ENCODE measurements at regions not wholly inside any gene's neighbourhood (a gene's known extent, or its start where the extent isn't known, plus 50 kb on each side); places are given as distances from the start of the nearest gene placed in this dataset.

DNA sequence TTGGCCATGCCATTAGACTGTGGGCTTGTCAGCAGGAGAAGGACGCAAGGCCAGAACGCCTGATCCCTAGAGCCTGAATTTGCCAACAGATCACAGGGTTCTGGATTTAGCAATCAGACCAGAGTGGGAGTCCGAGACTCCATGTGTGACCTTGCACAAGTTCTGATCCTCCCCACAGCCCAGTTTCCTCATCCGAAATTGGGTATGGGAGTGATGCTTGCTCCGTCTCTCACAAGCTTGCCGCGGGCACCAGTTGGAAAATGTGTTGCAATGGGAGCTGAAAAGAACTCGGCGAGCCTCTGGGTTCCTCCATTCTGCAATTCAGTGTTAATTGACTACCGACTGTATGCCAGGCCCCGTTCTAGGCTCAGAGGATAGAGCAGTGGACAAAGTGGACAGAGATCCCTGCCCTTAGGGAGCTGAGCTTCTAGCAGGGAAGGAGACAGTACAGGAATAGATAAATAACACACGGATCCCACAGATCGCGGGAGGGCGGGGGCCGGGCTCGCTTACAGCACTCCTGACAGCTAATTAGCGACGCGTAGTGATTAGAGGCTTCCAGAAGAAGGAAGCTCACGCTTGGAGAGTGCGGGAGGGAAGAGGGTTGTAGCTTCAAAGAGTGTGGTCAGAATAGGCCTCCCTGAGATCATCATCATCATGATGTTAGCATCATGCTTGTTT, 150.4 kb upstream of the CIBAR2 start:
- no peaks in the 10 kb centered on the region for H3K9me3 ChIP-seq
- no peak overlapping the region for H3K4me3 ChIP-seq
- intact Hi-C loops (cut with DNase I; ENCODE audit: low total_unique reads), result no loop called here
- H3K36me3 ChIP-seq, result no peaks in the 10 kb centered on the region
- TF ChIP-seq CTCF (IDR thresholded peaks at IDR 0.05) (no peak), POLR2AphosphoS5 (IDR thresholded peaks at IDR 0.05) (no peak), EP300 (IDR thresholded peaks at IDR 0.05) (no peak), POLR2A (IDR thresholded peaks at IDR 0.05) (no peak)
- no peak overlapping the region for H3K27ac ChIP-seq
- peaks cover 0 to 7% (median 0%) of the 10 kb centered on the region in 4 donors for H3K4me1 ChIP-seq
- no peak for DNase-seq
- H3K27me3 ChIP-seq, result peaks cover 0 to 13% (median 11%) of the 10 kb centered on the region in 3 donors
- 90 to 93% (median 91%) methylated on average over 22 of the region's 22 CpGs for WGBS, 5 donors

DNA sequence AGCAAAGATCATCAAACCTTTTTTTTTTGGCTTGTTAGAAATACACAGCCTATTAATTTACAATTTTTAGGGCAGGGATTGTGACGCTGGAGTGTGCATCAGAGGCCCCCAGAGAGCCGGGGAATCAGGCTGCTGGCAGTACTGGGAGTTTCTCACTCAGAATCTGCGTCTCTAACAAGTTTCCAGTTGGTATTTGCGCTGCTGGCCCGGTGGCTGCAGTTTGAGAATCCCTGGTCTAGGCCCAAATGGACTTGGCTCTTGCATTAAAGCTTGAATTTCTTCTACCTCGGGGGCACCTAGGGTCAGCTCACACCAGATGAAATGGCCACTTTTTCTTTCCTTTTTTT, 150.9 kb upstream of the CIBAR2 start:
- Histone ChIP-seq H3K9me3 (no peaks in the 10 kb centered on the region), H3K27me3 (peaks cover 0 to 11% (median 11%) of the 10 kb centered on the region in 3 donors), H3K27ac (no peak overlapping the region), H3K4me3 (no peak overlapping the region), H3K36me3 (no peaks in the 10 kb centered on the region), H3K4me1 (peaks cover 0 to 7% (median 0%) of the 10 kb centered on the region in 4 donors)
- TF ChIP-seq CTCF (IDR thresholded peaks at IDR 0.05) (no peak), POLR2AphosphoS5 (IDR thresholded peaks at IDR 0.05) (no peak), EP300 (IDR thresholded peaks at IDR 0.05) (no peak), POLR2A (IDR thresholded peaks at IDR 0.05) (no peak)
- intact Hi-C loops (cut with DNase I; ENCODE audit: low total_unique reads), result no loop called here
- no peak for DNase-seq
- 84 to 88% (median 87%) methylated on average over 6 of the region's 6 CpGs for WGBS, 5 donors

DNA sequence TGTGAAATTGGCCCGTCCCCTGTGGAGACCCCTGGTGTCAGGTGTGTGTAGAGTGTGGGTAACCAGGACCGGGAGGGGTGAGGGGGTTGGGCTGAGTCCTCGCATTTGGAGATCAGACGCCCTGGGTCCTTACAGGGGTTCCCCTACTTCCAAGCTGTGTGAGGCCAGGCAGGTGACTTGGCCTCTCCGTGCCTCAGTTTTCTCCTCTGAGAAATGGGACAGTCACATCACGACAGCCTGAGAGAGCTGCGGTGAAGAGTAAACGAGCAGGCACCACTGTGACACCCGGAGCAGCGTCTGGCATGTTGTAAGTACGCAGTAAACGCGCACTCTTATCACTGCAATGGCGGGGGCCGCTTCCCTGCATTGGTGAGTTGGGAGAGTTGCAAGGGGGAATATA, 152.5 kb upstream of the CIBAR2 start:
- intact Hi-C loops (cut with DNase I; ENCODE audit: low total_unique reads), result no loop called here
- whole genome bisulfite sequencing, 5 donors, result 60 to 74% (median 65%) methylated on average over 15 of the region's 15 CpGs
- H3K27ac ChIP-seq, result no peak overlapping the region
- H3K4me3 ChIP-seq, result no peak overlapping the region
- no peak for TF ChIP-seq EP300 (IDR thresholded peaks at IDR 0.05)
- no peak for TF ChIP-seq CTCF (IDR thresholded peaks at IDR 0.05)
- no peak for TF ChIP-seq POLR2AphosphoS5 (IDR thresholded peaks at IDR 0.05)
- no peak for TF ChIP-seq POLR2A (IDR thresholded peaks at IDR 0.05)
- no peak for DNase-seq
- H3K36me3 ChIP-seq, result no peaks in the 10 kb centered on the region
- no peaks in the 10 kb centered on the region for H3K9me3 ChIP-seq
- H3K27me3 ChIP-seq, result no peaks in the 10 kb centered on the region
- H3K4me1 ChIP-seq, result no peaks in the 10 kb centered on the region

DNA sequence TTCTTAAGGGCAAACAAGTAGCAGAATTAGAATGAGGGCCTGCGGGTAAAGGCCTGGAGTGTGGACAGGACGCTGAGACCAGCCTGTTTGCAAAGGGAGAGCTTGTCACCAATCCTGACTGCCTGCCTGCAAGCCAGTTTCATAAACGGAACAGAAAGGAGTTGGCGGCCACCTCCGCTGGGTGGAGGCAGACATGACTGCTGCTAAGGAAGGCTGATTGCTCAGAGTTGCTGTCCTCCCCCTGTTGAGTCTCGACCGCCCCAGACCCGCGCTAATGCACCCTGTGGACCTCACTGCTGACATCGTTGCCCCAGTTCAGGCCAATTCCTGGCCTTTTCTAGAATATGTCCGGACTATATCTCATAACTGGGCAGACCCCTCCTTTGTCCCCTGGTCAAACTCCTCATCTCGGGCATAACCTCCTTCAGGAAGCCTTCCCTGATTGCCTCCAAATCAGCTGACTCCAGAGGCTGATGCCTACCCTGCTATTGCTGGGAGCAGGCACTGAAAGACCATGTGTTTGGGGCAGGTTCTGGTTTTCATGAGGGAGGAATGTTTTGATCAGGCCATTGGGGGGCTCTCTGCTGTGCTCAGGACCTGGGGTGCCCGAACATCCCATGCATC, 153.0 kb upstream of the CIBAR2 start:
- no peaks in the 10 kb centered on the region for H3K36me3 ChIP-seq
- TF ChIP-seq CTCF (IDR thresholded peaks at IDR 0.05) (no peak), EP300 (IDR thresholded peaks at IDR 0.05) (no peak), POLR2A (IDR thresholded peaks at IDR 0.05) (no peak), POLR2AphosphoS5 (IDR thresholded peaks at IDR 0.05) (no peak)
- DNase-seq, result no peak
- WGBS, 5 donors, result 72 to 80% (median 76%) methylated on average over 13 of the region's 13 CpGs
- intact Hi-C loops (cut with DNase I; ENCODE audit: low total_unique reads), result no loop called here
- H3K9me3 ChIP-seq, result no peaks in the 10 kb centered on the region
- H3K27ac ChIP-seq, result no peak overlapping the region
- H3K4me1 ChIP-seq, result no peaks in the 10 kb centered on the region
- no peaks in the 10 kb centered on the region for H3K27me3 ChIP-seq
- no peak overlapping the region for H3K4me3 ChIP-seq
